Mesenchymal stem cell (in vitro differentiated cells and primary cell): ENCODE measurements at regions not wholly inside any gene's neighbourhood (a gene's known extent, or its start where the extent isn't known, plus 50 kb on each side); places are given as distances from the start of the nearest gene placed in this dataset.
"Not testable (repeated sequence)": the region's sequence is repeated elsewhere in the genome, so short reads cannot be mapped to it uniquely, and the experiment has no call there.

Experiments used
- DNase-seq: peaks from one replicate; pipeline ENCODE4 v3.0.0-alpha.2; 2013
- H2AFZ ChIP-seq: one replicate; pipeline ENCODE4 v1.6.1; 2013; ENCODE audit warnings: low read depth, mild to moderate bottlenecking, control low read depth, inconsistent platforms, low read length, moderate library complexity
- H2AK5ac ChIP-seq: 2 replicates; pipeline ENCODE4 v1.6.1; 2013; ENCODE audit warnings: low read length, moderate library complexity, mild to moderate bottlenecking, inconsistent platforms; ENCODE audit not compliant: severe bottlenecking
- H2BK120ac ChIP-seq: one replicate; pipeline ENCODE4 v1.6.1; 2013; ENCODE audit warnings: low read depth, mild to moderate bottlenecking, inconsistent platforms, low read length, moderate library complexity
- H2BK12ac ChIP-seq, 2 experiments: one replicate each; pipeline ENCODE4 v1.6.1; 2013; ENCODE audit warnings: inconsistent platforms in 2 of 2, low read length in 2 of 2, mild to moderate bottlenecking in 2 of 2, moderate library complexity in 2 of 2, control low read depth in 1 of 2
- H2BK15ac ChIP-seq: one replicate; pipeline ENCODE4 v1.6.1; 2013; ENCODE audit warnings: mild to moderate bottlenecking, low read depth, inconsistent platforms; ENCODE audit not compliant: poor library complexity, severe bottlenecking
- H2BK5ac ChIP-seq: 2 replicates; pipeline ENCODE4 v1.6.1; 2013; ENCODE audit warnings: low read depth, mild to moderate bottlenecking, low read length, control low read depth, inconsistent platforms; ENCODE audit not compliant: poor library complexity, severe bottlenecking
- H3K14ac ChIP-seq, 2 experiments: one replicate each; pipeline ENCODE4 v1.6.1; 2013; ENCODE audit warnings: inconsistent platforms in 2 of 2, low read length in 2 of 2, control low read depth in 1 of 2, mild to moderate bottlenecking in 1 of 2, moderate library complexity in 1 of 2
- H3K18ac ChIP-seq, 2 experiments: one replicate each; pipeline ENCODE4 v1.6.1; 2013; ENCODE audit warnings: inconsistent platforms in 2 of 2, low read length in 2 of 2, control low read depth in 1 of 2, low read depth in 1 of 2, mild to moderate bottlenecking in 1 of 2
- H3K23ac ChIP-seq, 2 experiments: one replicate each; pipeline ENCODE4 v1.6.1; 2013; ENCODE audit warnings: inconsistent platforms in 2 of 2, low read length in 2 of 2, mild to moderate bottlenecking in 2 of 2, moderate library complexity in 2 of 2, control low read depth in 1 of 2
- H3K27ac ChIP-seq: 2 replicates; pipeline ENCODE4 v1.5.1; 2013; ENCODE audit warnings: mild to moderate bottlenecking, moderate library complexity, low read length, control low read depth, inconsistent platforms; ENCODE audit not compliant: poor library complexity, severe bottlenecking
- H3K27me3 ChIP-seq, 2 experiments: 2 replicates each; pipeline versions ENCODE4 v1.6.1 to v1.7.0; 2013; ENCODE audit warnings: low read length in 2 of 2, mild to moderate bottlenecking in 2 of 2, moderate library complexity in 2 of 2, control low read depth in 1 of 2, inconsistent platforms in 1 of 2; ENCODE audit not compliant: control insufficient read depth in 1 of 2, insufficient read depth in 1 of 2
- H3K36me3 ChIP-seq, 2 experiments: 2 replicates each; pipeline versions ENCODE4 v1.6.1 to v1.7.0; 2013; ENCODE audit warnings: low read length in 2 of 2, control low read depth in 1 of 2, inconsistent platforms in 1 of 2, low read depth in 1 of 2, mild to moderate bottlenecking in 1 of 2; ENCODE audit not compliant: insufficient read depth in 2 of 2, control insufficient read depth in 1 of 2
- H3K4ac ChIP-seq, 2 experiments: one replicate each; pipeline ENCODE4 v1.6.1; 2013; ENCODE audit warnings: inconsistent platforms in 2 of 2, low read length in 2 of 2, mild to moderate bottlenecking in 2 of 2, moderate library complexity in 2 of 2, control low read depth in 1 of 2, low read depth in 1 of 2
- H3K4me1 ChIP-seq: 2 replicates; pipeline ENCODE4 v1.6.1; 2013; ENCODE audit warnings: low read depth, low read length, control low read depth; ENCODE audit not compliant: control insufficient read depth, insufficient read depth
- H3K4me2 ChIP-seq: 2 replicates; pipeline ENCODE4 v1.6.1; 2013; ENCODE audit warnings: low read length, mild to moderate bottlenecking, inconsistent platforms; ENCODE audit not compliant: poor library complexity, severe bottlenecking
- H3K4me3 ChIP-seq, 2 experiments: 2 replicates each; pipeline versions ENCODE4 v1.5.1 to v1.7.0; 2013; ENCODE audit warnings: low read length in 2 of 2, mild to moderate bottlenecking in 2 of 2, control low read depth in 1 of 2, low read depth in 1 of 2; ENCODE audit not compliant: insufficient read depth in 1 of 2
- H3K79me1 ChIP-seq: replicated peaks from 2 replicates; pipeline ENCODE4 v1.6.1; 2013; ENCODE audit warnings: mild to moderate bottlenecking, control low read depth, low read length, inconsistent platforms; ENCODE audit not compliant: poor library complexity, severe bottlenecking
- H3K9ac ChIP-seq: 2 replicates; pipeline ENCODE4 v1.7.0; 2013; ENCODE audit warnings: mild to moderate bottlenecking, low read length, moderate library complexity
- H3K9me3 ChIP-seq: 2 replicates; pipeline ENCODE4 v1.7.0; 2013; ENCODE audit warnings: mild to moderate bottlenecking, low read length; ENCODE audit not compliant: control insufficient read depth
- H4K8ac ChIP-seq: one replicate; pipeline ENCODE4 v1.6.1; 2013; ENCODE audit warnings: inconsistent platforms, mild to moderate bottlenecking, low read length, moderate library complexity
- H4K91ac ChIP-seq: one replicate; pipeline ENCODE4 v1.6.1; 2013; ENCODE audit warnings: mild to moderate bottlenecking, low read length, inconsistent platforms
- WGBS: methylation state at CpG from one replicate; pipeline ENCODE4 v1.1.7; 2013; ENCODE audit warnings: mixed read lengths; 5-methylcytosine and 5-hydroxymethylcytosine counted together

DNA sequence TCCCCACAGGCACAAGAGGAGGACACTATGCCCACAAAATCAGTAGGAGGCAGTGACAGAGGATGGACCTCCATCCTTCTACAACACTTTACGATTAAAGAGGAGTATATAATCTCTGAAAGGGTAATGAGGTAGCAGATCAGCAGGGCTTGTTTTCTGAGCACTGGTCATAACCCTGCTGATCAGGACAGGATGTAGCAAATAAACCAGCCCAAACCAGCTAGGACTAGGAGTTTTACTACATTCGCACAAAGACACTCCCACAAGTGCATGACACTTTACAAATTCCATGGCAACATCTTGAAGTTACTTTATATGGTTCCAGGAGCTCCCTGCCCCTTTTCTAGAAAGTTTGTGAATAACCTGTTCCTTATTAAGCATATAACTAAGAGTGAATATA is 73.3 kb upstream of the CHD6 start:
- DNase-seq, result no peak
- WGBS, result 80% methylated on average over 1 of the region's 2 CpGs

DNA sequence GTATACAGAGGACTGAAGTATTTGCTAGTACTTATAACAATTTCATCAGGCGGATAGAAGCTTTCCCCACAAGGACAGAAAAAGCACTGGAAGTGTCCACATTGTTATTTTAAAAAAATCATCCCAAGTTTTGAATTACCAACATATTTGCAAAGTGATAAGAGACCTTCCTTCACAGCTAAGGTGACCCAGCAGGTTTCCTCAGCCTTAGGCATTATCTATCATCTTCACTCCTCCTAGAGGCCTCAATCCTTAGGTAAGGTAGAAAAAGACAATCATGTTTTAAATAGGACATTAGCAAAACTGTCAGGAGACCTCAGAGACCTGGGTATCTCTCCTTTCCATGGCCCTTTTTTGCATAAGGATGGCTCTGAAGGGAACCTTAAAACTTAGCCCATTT is 72.5 kb upstream of the CHD6 start:
- H2AFZ ChIP-seq, result no peak overlapping the region
- H3K4me3 ChIP-seq, result no peak overlapping the region
- no peaks in the 10 kb centered on the region for H3K79me1 ChIP-seq
- DNase-seq, result no peak
- peaks cover 27 to 29% of the 10 kb centered on the region in 2 experiments for H3K27me3 ChIP-seq
- no peak overlapping the region for H2BK12ac ChIP-seq
- H2BK15ac ChIP-seq, result no peak overlapping the region
- H3K4ac ChIP-seq, result no peak overlapping the region
- H3K4me1 ChIP-seq, result peaks cover 2% of the 10 kb centered on the region
- H4K91ac ChIP-seq, result no peak overlapping the region
- no peaks in the 10 kb centered on the region for H3K9me3 ChIP-seq
- H2BK5ac ChIP-seq, result no peak overlapping the region
- H3K18ac ChIP-seq, result no peak overlapping the region
- no peak overlapping the region for H3K14ac ChIP-seq
- H3K9ac ChIP-seq, result no peak overlapping the region
- no peak overlapping the region for H3K27ac ChIP-seq
- H2BK120ac ChIP-seq, result no peak overlapping the region
- H3K36me3 ChIP-seq, result no peaks in the 10 kb centered on the region
- no peak overlapping the region for H4K8ac ChIP-seq
- 75% methylated on average over 1 of the region's 1 CpG for WGBS
- no peak overlapping the region for H3K4me2 ChIP-seq
- H3K23ac ChIP-seq, result no peak overlapping the region
- no peak overlapping the region for H2AK5ac ChIP-seq

More for the DNA sequence above, 73.3 kb upstream of the CHD6 start:
- H3K27me3 ChIP-seq, result peaks cover 20 to 26% of the 10 kb centered on the region in 2 experiments
- no peaks in the 10 kb centered on the region for H3K79me1 ChIP-seq
- no peak overlapping the region for H3K9ac ChIP-seq
- no peak overlapping the region for H2BK15ac ChIP-seq
- H3K4ac ChIP-seq, result no peak overlapping the region
- H3K4me1 ChIP-seq, result peaks cover 2% of the 10 kb centered on the region
- H3K4me3 ChIP-seq, result no peak overlapping the region
- H3K18ac ChIP-seq, result no peak overlapping the region
- H2BK120ac ChIP-seq, result no peak overlapping the region
- no peaks in the 10 kb centered on the region for H3K36me3 ChIP-seq
- no peak overlapping the region for H2BK5ac ChIP-seq
- no peak overlapping the region for H3K4me2 ChIP-seq
- no peak overlapping the region for H3K27ac ChIP-seq
- H3K23ac ChIP-seq, result no peak overlapping the region
- no peak overlapping the region for H2BK12ac ChIP-seq
- H4K8ac ChIP-seq, result no peak overlapping the region
- no peak overlapping the region for H2AFZ ChIP-seq
- no peaks in the 10 kb centered on the region for H3K9me3 ChIP-seq
- no peak overlapping the region for H2AK5ac ChIP-seq
- no peak overlapping the region for H3K14ac ChIP-seq
- no peak overlapping the region for H4K91ac ChIP-seq

- Histone ChIP-seq H2BK15ac (no peak overlapping the region), H3K4me2 (no peak overlapping the region), H4K8ac (no peak overlapping the region), H3K9me3 (no peaks in the 10 kb centered on the region), H3K18ac (no peak overlapping the region), H2BK12ac (no peak overlapping the region), H3K36me3 (no peaks in the 10 kb centered on the region), H3K4ac (no peak overlapping the region), H3K4me1 (no peaks in the 10 kb centered on the region), H2AFZ (no peak overlapping the region), H4K91ac (no peak overlapping the region), H3K79me1 (no peaks in the 10 kb centered on the region), H2BK120ac (no peak overlapping the region), H2BK5ac (no peak overlapping the region), H2AK5ac (no peak overlapping the region), H3K27ac (no peak overlapping the region), H3K23ac (no peak overlapping the region), H3K4me3 (no peak overlapping the region), H3K9ac (no peak overlapping the region), H3K27me3 (peaks cover 28 to 29% of the 10 kb centered on the region in 2 experiments), H3K14ac (no peak overlapping the region)
- DNase-seq, result no peak
- 89% methylated on average over 6 of the region's 6 CpGs for WGBS
Measured at GRCh38 chr20:41686961-41687360, 68.8 kb upstream of the CHD6 start.

DNA sequence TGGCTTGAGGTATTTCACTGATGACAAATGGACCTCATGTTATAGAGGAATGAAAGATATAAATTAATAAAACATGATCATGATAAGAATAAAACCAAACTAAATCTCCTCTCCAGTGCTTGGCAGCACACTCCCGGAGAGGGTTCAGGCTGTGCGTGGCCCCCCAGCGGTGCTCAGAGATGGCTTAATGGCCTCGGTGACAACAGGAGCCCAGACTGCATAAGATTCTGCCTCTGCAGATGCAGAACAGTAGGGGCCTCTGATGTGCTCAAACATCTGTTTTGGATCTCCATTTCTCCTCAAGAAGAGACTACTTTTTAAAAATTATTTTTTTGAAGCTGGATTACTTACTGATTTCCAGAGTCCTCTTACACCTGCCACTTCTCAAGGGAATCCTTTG is 67.0 kb upstream of the CHD6 start:
- H3K4me1 ChIP-seq, H2BK12ac ChIP-seq, H2AK5ac ChIP-seq, H3K27ac ChIP-seq, H4K91ac ChIP-seq, H3K4ac ChIP-seq, H3K23ac ChIP-seq, H3K4me3 ChIP-seq, H3K9ac ChIP-seq, H3K9me3 ChIP-seq, H3K18ac ChIP-seq, H4K8ac ChIP-seq, H3K36me3 ChIP-seq, H3K14ac ChIP-seq, H2BK120ac ChIP-seq, H2BK5ac ChIP-seq, H2BK15ac ChIP-seq, H3K4me2 ChIP-seq, H3K79me1 ChIP-seq, H2AFZ ChIP-seq, DNase-seq: not testable (repeated sequence)
- H3K27me3 ChIP-seq, result peaks cover 25 to 28% of the 10 kb centered on the region in 2 experiments
- WGBS, result 80% methylated on average over 4 of the region's 4 CpGs
